ENCODE measurements at regions not wholly inside any gene's neighbourhood (a gene's known extent, or its start where the extent isn't known, plus 50 kb on each side); places are given as distances from the start of the nearest gene placed in this dataset.

GRCh38 chr2:120867290-120868241, 131.9 kb downstream of the GLI2 start:
- no peak for FAIRE-seq

- FAIRE-seq, result no peak
These were observed 132.7 kb downstream of the GLI2 start for GRCh38 chr2:120868366-120868765.

GRCh38 chr2:120869036-120869729, 133.5 kb downstream of the GLI2 start:
- FAIRE-seq, result no peak

- no peak for FAIRE-seq
These were observed 134.2 kb downstream of the GLI2 start for GRCh38 chr2:120869730-120870466.

- FAIRE-seq, result no peak
These were observed 134.8 kb downstream of the GLI2 start for GRCh38 chr2:120870467-120870788.

GRCh38 chr2:120871016-120871635, 135.5 kb downstream of the GLI2 start:
- FAIRE-seq, result no peak

GRCh38 chr2:120871881-120872620, 136.4 kb downstream of the GLI2 start:
- FAIRE-seq, result no peak

GRCh38 chr2:120873958-120874887, 138.6 kb downstream of the GLI2 start:
- FAIRE-seq, result no peak

GRCh38 chr2:120874888-120875275, 139.2 kb downstream of the GLI2 start:
- no peak for FAIRE-seq

- no peak for FAIRE-seq
These were observed 139.8 kb downstream of the GLI2 start for GRCh38 chr2:120875431-120875830.

GRCh38 chr2:120876526-120877280, 141.0 kb downstream of the GLI2 start:
- FAIRE-seq, result no peak

- FAIRE-seq, result no peak
These were observed 141.7 kb downstream of the GLI2 start for GRCh38 chr2:120877409-120877808.

- FAIRE-seq, result no peak
These were observed 143.3 kb downstream of the GLI2 start for GRCh38 chr2:120878970-120879369.

- FAIRE-seq, result no peak
These were observed 144.0 kb downstream of the GLI2 start for GRCh38 chr2:120879431-120880295.

- no peak for FAIRE-seq
These were observed 144.7 kb downstream of the GLI2 start for GRCh38 chr2:120880381-120880780.

GRCh38 chr2:120881981-120882788, 146.5 kb downstream of the GLI2 start:
- no peak for FAIRE-seq

GRCh38 chr2:120883607-120884440, 148.2 kb downstream of the GLI2 start:
- no peak for FAIRE-seq
